Adrenal gland (tissue), 9 donors: ENCODE measurements at regions not wholly inside any gene's neighbourhood (a gene's known extent, or its start where the extent isn't known, plus 50 kb on each side); places are given as distances from the start of the nearest gene placed in this dataset.

Experiments
- DNase-seq, 7 donors: peaks; one replicate each; pipeline ENCODE4 v3.0.0-alpha.2; 2019 to 2020
- H3K27ac ChIP-seq, 5 donors: fragments of 200-600 bp; sonication (generic) in 4 of 5; 1 replicate in 3 of 5; 2 replicates in 2 of 5; pipeline versions ENCODE4 v1.5.1 to v1.8.0; 2016 to 2020; ENCODE audit warnings: mild to moderate bottlenecking in 1 of 5
- H3K27me3 ChIP-seq: fragments of 200-600 bp; 2 replicates; pipeline ENCODE4 v1.8.0; 2021
- H3K36me3 ChIP-seq, 2 donors: fragments of 200-600 bp; replicated peaks in 1 of 2; 1 replicate in 1 of 2; 2 replicates in 1 of 2; pipeline versions ENCODE4 v1.5.1 to v1.8.0; 2018 to 2022
- H3K4me1 ChIP-seq, 2 donors: fragments of 200-600 bp; replicated peaks in 1 of 2; 1 replicate in 1 of 2; 2 replicates in 1 of 2; pipeline versions ENCODE4 v1.5.1 to v1.8.0; 2018 to 2021
- H3K4me3 ChIP-seq, 4 donors: fragments of 200-600 bp; sonication (generic) in 3 of 4; one replicate each; pipeline ENCODE4 v1.5.1; 2016 to 2018
- H3K9me3 ChIP-seq, 3 donors: fragments of 200-600 bp; sonication (generic) in 1 of 3; replicated peaks in 1 of 3; 1 replicate in 2 of 3; 2 replicates in 1 of 3; pipeline versions ENCODE4 v1.5.1 to v1.8.0; 2016 to 2021
- POLR2A ChIP-seq, 2 donors: fragments of 450-650 bp; IDR thresholded peaks; one replicate each; pipeline ENCODE4 v1.6.1; 2017; ENCODE audit warnings: antibody characterized with exemption in 2 of 2, mild to moderate bottlenecking in 2 of 2, moderate library complexity in 1 of 2
- WGBS, 4 donors: extraction: QIAGEN DNeasy Blood & Tissue Kit in 2 of 4; methylation state at CpG; one replicate each; pipeline versions ENCODE4 v1.1.5 to v1.1.7; 2013 to 2017; 5-methylcytosine and 5-hydroxymethylcytosine counted together
- intact Hi-C, 2 donors: fragments of 100-400 bp; cut with DNase I; formaldehyde crosslinking; loops; one replicate each; pipeline versions ENCODE4 v1.14.1 to v1.15.0; 2022 to 2023
- TF ChIP-seq, protein P1 (sequence below), 6 experiments: fragments of 450-650 bp in 4 of 6; fragments of 200-600 bp in 2 of 6; sonication (generic) in 1 of 6; IDR thresholded peaks; 1 replicate in 5 of 6; 2 replicates in 1 of 6; pipeline versions ENCODE4 v1.5.1 to v1.8.0; 2016 to 2021; ENCODE audit warnings: antibody characterized with exemption in 6 of 6, mild to moderate bottlenecking in 2 of 6, moderate library complexity in 1 of 6
- donor health status: healthy with polysubstance abuse.
- donor health status: Bipolar disorder and iron deficiency.
- donor health status: DM: yes; HTN: yes; CAD: no.
- donor health status: DM: no; HTN: no; CAD: no.
- donor health status: DM: no; HTN: no; CAD: no.

DNA sequence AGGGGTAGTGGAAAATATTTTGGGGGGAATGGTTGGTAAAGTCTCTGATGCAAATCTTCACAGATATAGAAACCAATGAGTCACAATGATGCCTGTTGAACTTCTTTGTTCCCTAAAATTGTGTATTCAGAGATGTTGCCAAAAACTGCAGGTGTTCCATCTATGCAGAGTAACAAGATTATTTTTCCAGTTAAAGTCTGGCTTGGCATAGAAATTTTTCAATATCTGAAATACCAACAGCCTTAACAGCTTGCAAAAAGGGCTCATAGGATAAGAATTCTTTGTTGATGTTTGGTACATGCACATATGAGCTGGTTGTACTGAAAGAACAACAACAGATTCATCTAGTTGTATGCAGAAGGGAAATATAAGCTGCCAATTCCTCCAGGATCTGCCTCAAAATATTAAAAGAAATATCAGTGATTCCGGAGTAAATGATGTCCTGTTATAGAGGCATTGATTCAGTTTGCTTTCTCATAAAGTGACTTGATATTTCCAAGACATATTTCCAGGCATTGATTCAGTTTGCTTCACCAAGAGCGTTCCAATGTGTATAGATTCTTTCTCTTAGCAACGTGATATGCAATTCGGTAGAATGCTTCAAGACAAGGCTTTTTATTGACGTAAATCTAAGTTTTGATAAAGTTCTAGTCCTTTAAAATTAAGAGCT, 564.4 kb downstream of the TMA16 start:
- H3K4me1 ChIP-seq: no peaks in the 10 kb centered on the region
- 80 to 88% (median 82%) methylated on average over 5 of the region's 5 CpGs for WGBS, 4 donors
- H3K27ac ChIP-seq: no peak overlapping the region
- intact Hi-C loops: no loop called here
- H3K9me3 ChIP-seq: no peaks in the 10 kb centered on the region
- TF ChIP-seq, protein P1, sequence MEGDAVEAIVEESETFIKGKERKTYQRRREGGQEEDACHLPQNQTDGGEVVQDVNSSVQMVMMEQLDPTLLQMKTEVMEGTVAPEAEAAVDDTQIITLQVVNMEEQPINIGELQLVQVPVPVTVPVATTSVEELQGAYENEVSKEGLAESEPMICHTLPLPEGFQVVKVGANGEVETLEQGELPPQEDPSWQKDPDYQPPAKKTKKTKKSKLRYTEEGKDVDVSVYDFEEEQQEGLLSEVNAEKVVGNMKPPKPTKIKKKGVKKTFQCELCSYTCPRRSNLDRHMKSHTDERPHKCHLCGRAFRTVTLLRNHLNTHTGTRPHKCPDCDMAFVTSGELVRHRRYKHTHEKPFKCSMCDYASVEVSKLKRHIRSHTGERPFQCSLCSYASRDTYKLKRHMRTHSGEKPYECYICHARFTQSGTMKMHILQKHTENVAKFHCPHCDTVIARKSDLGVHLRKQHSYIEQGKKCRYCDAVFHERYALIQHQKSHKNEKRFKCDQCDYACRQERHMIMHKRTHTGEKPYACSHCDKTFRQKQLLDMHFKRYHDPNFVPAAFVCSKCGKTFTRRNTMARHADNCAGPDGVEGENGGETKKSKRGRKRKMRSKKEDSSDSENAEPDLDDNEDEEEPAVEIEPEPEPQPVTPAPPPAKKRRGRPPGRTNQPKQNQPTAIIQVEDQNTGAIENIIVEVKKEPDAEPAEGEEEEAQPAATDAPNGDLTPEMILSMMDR (IDR thresholded peaks at IDR 0.05): no peak
- no peak for TF ChIP-seq POLR2A (IDR thresholded peaks at IDR 0.05)
- no peak for DNase-seq
- no peaks in the 10 kb centered on the region for H3K27me3 ChIP-seq
- no peaks in the 10 kb centered on the region for H3K36me3 ChIP-seq
- no peak overlapping the region for H3K4me3 ChIP-seq

DNA sequence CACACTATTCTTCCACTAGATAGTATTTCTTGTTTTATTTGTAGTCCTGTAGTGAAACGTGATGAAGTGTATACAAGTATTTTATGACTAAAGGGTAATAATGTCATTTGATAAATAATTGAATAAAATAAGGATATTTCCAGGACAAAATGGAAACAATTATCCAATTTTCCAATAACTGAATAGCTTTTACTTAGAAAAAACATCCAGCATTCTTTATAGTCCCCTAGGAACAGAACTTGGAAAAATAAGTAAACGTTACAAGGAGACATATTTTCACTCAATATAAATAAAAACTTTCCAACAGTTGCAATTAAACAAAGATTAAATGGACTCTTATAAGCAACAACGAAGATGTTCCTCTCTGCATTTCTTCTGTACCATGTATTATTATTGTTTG, 566.0 kb downstream of the TMA16 start:
- Histone ChIP-seq H3K9me3 (no peaks in the 10 kb centered on the region), H3K27ac (no peak overlapping the region), H3K36me3 (no peaks in the 10 kb centered on the region), H3K27me3 (no peaks in the 10 kb centered on the region), H3K4me1 (no peaks in the 10 kb centered on the region), H3K4me3 (peak overlapping the region in 1 of 4 donors; percentile 9)
- no peak for TF ChIP-seq POLR2A (IDR thresholded peaks at IDR 0.05)
- TF ChIP-seq, protein P1 (IDR thresholded peaks at IDR 0.05): no peak
- 67 to 71% (median 70%) methylated on average over 3 of the region's 3 CpGs for WGBS, 4 donors
- DNase-seq: no peak
- intact Hi-C loops: no loop called here

DNA sequence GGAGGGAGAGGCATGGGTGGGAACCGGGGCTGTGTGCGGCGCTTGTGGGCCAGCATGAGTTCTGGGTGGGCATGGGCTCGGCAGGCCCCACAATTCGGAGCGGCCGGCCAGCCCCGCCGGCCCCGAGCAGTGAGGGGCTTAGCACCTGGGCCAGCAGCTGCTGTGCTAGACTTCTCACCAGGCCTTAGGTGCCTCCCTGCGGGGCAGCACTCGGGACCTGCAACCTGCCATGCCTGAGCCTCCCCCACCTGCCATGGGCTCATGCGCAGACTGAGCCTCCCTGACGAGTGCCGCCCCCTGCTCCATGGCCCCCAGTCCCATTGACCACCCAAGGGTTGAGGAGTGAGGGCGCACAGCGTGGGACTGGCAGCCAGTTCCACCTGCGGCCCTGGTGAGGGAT, 573.9 kb downstream of the TMA16 start:
- no peaks in the 10 kb centered on the region for H3K4me1 ChIP-seq
- no peak for DNase-seq
- H3K4me3 ChIP-seq: no peak overlapping the region
- no peaks in the 10 kb centered on the region for H3K36me3 ChIP-seq
- no peaks in the 10 kb centered on the region for H3K9me3 ChIP-seq
- WGBS, 4 donors: 60 to 94% (median 93%) methylated on average over 2 to 18 of the region's 18 CpGs
- no peak overlapping the region for H3K27ac ChIP-seq
- no peaks in the 10 kb centered on the region for H3K27me3 ChIP-seq
- TF ChIP-seq, protein P1 (IDR thresholded peaks at IDR 0.05): no peak
- TF ChIP-seq POLR2A (IDR thresholded peaks at IDR 0.05): no peak
- intact Hi-C loops: no loop called here

DNA sequence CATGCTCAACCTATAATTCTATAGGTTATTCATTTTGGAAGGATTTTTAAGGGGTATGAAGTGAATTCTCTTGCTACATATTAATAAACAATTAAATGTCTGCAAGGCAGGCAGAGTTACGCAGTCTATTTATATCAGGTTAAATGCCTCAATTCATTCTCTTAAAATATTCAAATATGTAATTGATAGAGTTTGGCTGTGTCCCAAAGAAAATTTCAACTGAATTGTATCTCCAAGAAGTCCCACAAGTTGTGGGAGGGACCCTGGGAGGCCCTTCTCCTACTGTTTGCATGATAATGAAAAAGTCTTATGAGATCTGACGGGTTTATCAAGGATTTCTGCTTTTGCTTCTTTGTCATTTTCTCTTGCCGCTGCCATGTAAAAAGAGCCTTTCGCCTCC, 576.1 kb downstream of the TMA16 start:
- H3K4me1 ChIP-seq: no peaks in the 10 kb centered on the region
- no peaks in the 10 kb centered on the region for H3K36me3 ChIP-seq
- H3K4me3 ChIP-seq: no peak overlapping the region
- intact Hi-C loops: no loop called here
- DNase-seq: no peak
- no peak overlapping the region for H3K27ac ChIP-seq
- H3K9me3 ChIP-seq: no peaks in the 10 kb centered on the region
- 61 to 69% (median 67%) methylated on average over 4 of the region's 4 CpGs for WGBS, 4 donors
- TF ChIP-seq, protein P1 (IDR thresholded peaks at IDR 0.05): no peak
- TF ChIP-seq POLR2A (IDR thresholded peaks at IDR 0.05): no peak
- no peaks in the 10 kb centered on the region for H3K27me3 ChIP-seq
